GM12878 (cell line): ENCODE measurements at regions not wholly inside any gene's neighbourhood (a gene's known extent, or its start where the extent isn't known, plus 50 kb on each side); places are given as distances from the start of the nearest gene placed in this dataset.

ENCODE experiments used
- ATAC-seq: fragments of 200-7000 bp; cut with Tn5 transposase; 3 replicates; pipeline ENCODE4 v1.9.1; 2020; ENCODE audit warnings: mild to moderate bottlenecking, moderate library complexity
- BruUV-seq: library from RNA; stranded (reverse); fragments of 400-500 nt; replicated peaks from 2 replicates; lab custom pipeline; 2021; lab: Mats Ljungman, UMichigan
- CTCF ChIA-PET: fragments of 300-600 bp; sonication (Branson Sonifier 250); formaldehyde crosslinking; extraction: SDS; loops from one replicate; lab custom pipeline; 2021; ENCODE audit warnings: inconsistent platforms; lab: Yijun Ruan, JAX
- POLR2A ChIA-PET: fragments of 350-600 bp; formaldehyde crosslinking; extraction: SDS; loops from one replicate; lab custom pipeline; 2021; ENCODE audit warnings: inconsistent platforms; lab: Charles Lee
- RAD21 ChIA-PET: fragments of 300-600 bp; sonication (Branson Sonifier 250); formaldehyde crosslinking; loops from one replicate; lab custom pipeline; 2023; ENCODE audit warnings: antibody characterized with exemption; ENCODE audit not compliant: unreplicated experiment; lab: Charles Lee
- SMC1A ChIA-PET: fragments of 300-600 bp; sonication (Branson Sonifier 250); formaldehyde crosslinking; loops from one replicate; lab custom pipeline; 2023; ENCODE audit not compliant: unreplicated experiment, uncharacterized antibody; lab: Charles Lee
- DNase-seq: peaks from one replicate; pipeline ENCODE4 v3.0.0-alpha.2; 2011; ENCODE audit warnings: low read depth, low spot score
- FAIRE-seq: peaks from 3 replicates; lab custom pipeline; 2011; peaks lifted over from hg19 to GRCh38; lab: Jason Lieb, UNC
- H2AFZ ChIP-seq: 2 replicates; pipeline ENCODE4 v1.6.0; 2011; ENCODE audit warnings: low read depth, low read length, control low read depth; ENCODE audit not compliant: control insufficient read depth
- H3K27ac ChIP-seq: 2 replicates; pipeline ENCODE4 v1.5.1; 2011; ENCODE audit warnings: control low read depth; ENCODE audit not compliant: control insufficient read depth, insufficient read depth
- H3K27me3 ChIP-seq, 2 experiments: replicated peaks in 1 of 2; 2 replicates each; pipeline versions ENCODE4 v1.6.0 to v1.6.1; 2011; ENCODE audit warnings: low read length in 1 of 2; ENCODE audit not compliant: control insufficient read depth in 2 of 2, insufficient read depth in 2 of 2
- H3K36me3 ChIP-seq, 2 experiments: 2 replicates each; pipeline ENCODE4 v1.5.1; 2011; ENCODE audit warnings: low read length in 1 of 2; ENCODE audit not compliant: control insufficient read depth in 2 of 2, insufficient read depth in 2 of 2
- H3K4me1 ChIP-seq: 2 replicates; pipeline ENCODE4 v1.6.1; 2011; ENCODE audit warnings: mild to moderate bottlenecking, low read length, moderate library complexity, mixed read lengths; ENCODE audit not compliant: control insufficient read depth, insufficient read depth
- H3K4me2 ChIP-seq: 2 replicates; pipeline ENCODE4 v1.6.0; 2011; ENCODE audit warnings: control low read depth; ENCODE audit not compliant: control insufficient read depth, insufficient read depth
- H3K4me3 ChIP-seq: fragments of 200-600 bp; sonication (generic); 2 replicates; pipeline ENCODE4 v1.5.1; 2016
- H3K79me2 ChIP-seq: 2 replicates; pipeline ENCODE4 v1.6.0; 2011; ENCODE audit warnings: low read length; ENCODE audit not compliant: control insufficient read depth, insufficient read depth
- H3K9ac ChIP-seq: 2 replicates; pipeline ENCODE4 v1.8.0; 2011; ENCODE audit warnings: low read length, control low read depth, mixed read lengths; ENCODE audit not compliant: control insufficient read depth, insufficient read depth
- H3K9me3 ChIP-seq: replicated peaks from 3 replicates; pipeline ENCODE4 v1.5.1; 2011; ENCODE audit warnings: mild to moderate bottlenecking, low read length; ENCODE audit not compliant: control insufficient read depth, insufficient read depth
- H4K20me1 ChIP-seq: 2 replicates; pipeline ENCODE4 v1.6.0; 2011; ENCODE audit not compliant: control insufficient read depth, insufficient read depth
- BMI1 ChIP-seq: fragments of 450-650 bp; IDR thresholded peaks from 2 replicates; pipeline ENCODE4 v1.6.1; 2016; ENCODE audit warnings: mild to moderate bottlenecking, moderate library complexity, borderline replicate concordance
- CHD2 ChIP-seq: IDR thresholded peaks from 2 replicates; pipeline ENCODE4 v1.6.1; 2011; ENCODE audit warnings: low read depth, low read length, improper control_type of control experiment, borderline replicate concordance
- EGR1 ChIP-seq, 2 experiments: IDR thresholded peaks; 1 replicate in 1 of 2; 2 replicates in 1 of 2; pipeline ENCODE4 v1.6.1; 2011 to 2012; ENCODE audit warnings: low read depth in 2 of 2, low read length in 2 of 2, borderline replicate concordance in 1 of 2, mild to moderate bottlenecking in 1 of 2, moderate library complexity in 1 of 2
- RBBP5 ChIP-seq: fragments of 200-600 bp; sonication (generic); conservative IDR thresholded peaks from 2 replicates; pipeline ENCODE4 v1.6.1; 2016
- RCOR1 ChIP-seq: conservative IDR thresholded peaks from 2 replicates; pipeline ENCODE4 v1.6.1; 2012; ENCODE audit warnings: low read depth, low read length, improper control_type of control experiment
- WGBS: methylation state at CpG from one replicate; pipeline ENCODE4 v1.1.6; 2016; ENCODE audit warnings: low lambda C conversion rate; ENCODE audit not compliant: insufficient replicate concordance, insufficient coverage; ENCODE audit errors: missing lambda C conversion rate; 5-methylcytosine and 5-hydroxymethylcytosine counted together
- in situ Hi-C: fragments of 300-500 bp; cut with MboI; formaldehyde crosslinking; loops from 9 replicates; pipeline ENCODE4 v1.14.3; 2018; ENCODE audit warnings: mixed read lengths
- intact Hi-C: fragments of 100-400 bp; cut with micrococcal nuclease; formaldehyde crosslinking; loops from one replicate; pipeline ENCODE4 v1.14.2; 2022; ENCODE audit not compliant: unreplicated experiment
- TF ChIP-seq, protein P1 (sequence below): fragments of 450-650 bp; IDR thresholded peaks from 2 replicates; pipeline ENCODE4 v1.6.1; 2017; ENCODE audit warnings: mild to moderate bottlenecking

GRCh38 chr3:90018779-90019178 is 911.4 kb downstream of the EPHA3 start:
- RAD21 ChIA-PET, result no interaction called here
- intact Hi-C loops (no loop called here), in situ Hi-C loops (no loop called here)
- Histone ChIP-seq H3K27me3 (no peaks in the 10 kb centered on the region), H3K4me2 (no peak overlapping the region), H2AFZ (no peak overlapping the region), H4K20me1 (no peaks in the 10 kb centered on the region), H3K79me2 (no peaks in the 10 kb centered on the region), H3K9me3 (no peaks in the 10 kb centered on the region), H3K27ac (no peak overlapping the region), H3K36me3 (no peaks in the 10 kb centered on the region), H3K9ac (no peak overlapping the region), H3K4me1 (no peaks in the 10 kb centered on the region), H3K4me3 (no peak overlapping the region)
- POLR2A ChIA-PET, result no interaction called here
- DNase-seq (no peak), FAIRE-seq (no peak), ATAC-seq (no peak)
- BruUV-seq, result no TSS peak
- CTCF ChIA-PET, result interaction anchor here (1.5 kb wide), 1 partner anchor 73 kb away, joined by 3 read pairs; no protein-coding TSS in a partner anchor
- 11% methylated on average over 1 of the region's 1 CpG for WGBS
- TF ChIP-seq, protein P1, sequence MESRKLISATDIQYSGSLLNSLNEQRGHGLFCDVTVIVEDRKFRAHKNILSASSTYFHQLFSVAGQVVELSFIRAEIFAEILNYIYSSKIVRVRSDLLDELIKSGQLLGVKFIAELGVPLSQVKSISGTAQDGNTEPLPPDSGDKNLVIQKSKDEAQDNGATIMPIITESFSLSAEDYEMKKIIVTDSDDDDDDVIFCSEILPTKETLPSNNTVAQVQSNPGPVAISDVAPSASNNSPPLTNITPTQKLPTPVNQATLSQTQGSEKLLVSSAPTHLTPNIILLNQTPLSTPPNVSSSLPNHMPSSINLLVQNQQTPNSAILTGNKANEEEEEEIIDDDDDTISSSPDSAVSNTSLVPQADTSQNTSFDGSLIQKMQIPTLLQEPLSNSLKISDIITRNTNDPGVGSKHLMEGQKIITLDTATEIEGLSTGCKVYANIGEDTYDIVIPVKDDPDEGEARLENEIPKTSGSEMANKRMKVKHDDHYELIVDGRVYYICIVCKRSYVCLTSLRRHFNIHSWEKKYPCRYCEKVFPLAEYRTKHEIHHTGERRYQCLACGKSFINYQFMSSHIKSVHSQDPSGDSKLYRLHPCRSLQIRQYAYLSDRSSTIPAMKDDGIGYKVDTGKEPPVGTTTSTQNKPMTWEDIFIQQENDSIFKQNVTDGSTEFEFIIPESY, result no peak
- TF ChIP-seq EGR1 (IDR thresholded peaks at IDR 0.05; ENCODE audit: borderline replicate concordance in 1 of 2, low read depth in 2 of 2, low read length in 2 of 2), result no peak
- no peak for TF ChIP-seq RCOR1
- no peak for TF ChIP-seq CHD2
- no peak for TF ChIP-seq BMI1
- TF ChIP-seq RBBP5, result no peak
- SMC1A ChIA-PET, result interaction anchor here (1.5 to 2.4 kb wide), 4 partner anchors 11 to 17 kb away, joined by 4 to 9 read pairs (median 6); no protein-coding TSS in a partner anchor
